Upper lobe of left lung (tissue), 6 donors: ENCODE measurements at regions not wholly inside any gene's neighbourhood (a gene's known extent, or its start where the extent isn't known, plus 50 kb on each side); places are given as distances from the start of the nearest gene placed in this dataset.
A peak's percentile ranks its signal among the peaks of the same experiment; 100 is the strongest.

ENCODE experiments used
- ATAC-seq, 2 donors: fragments of 200-7000 bp; cut with Tn5 transposase; one replicate each; pipeline ENCODE4 v1.9.1; 2022; ENCODE audit warnings: mild to moderate bottlenecking in 2 of 2, moderate library complexity in 2 of 2; ENCODE audit not compliant: low FRiP score in 2 of 2
- DNase-seq, 2 donors: peaks; one replicate each; pipeline ENCODE4 v3.0.0-alpha.2; 2019 to 2020
- H3K27ac ChIP-seq, 4 donors: fragments of 200-600 bp; sonication (generic); one replicate each; pipeline ENCODE4 v1.5.1; 2016 to 2019
- H3K27me3 ChIP-seq, 4 donors: fragments of 200-600 bp; sonication (generic); one replicate each; pipeline ENCODE4 v1.5.1; 2017 to 2019
- H3K36me3 ChIP-seq, 4 donors: fragments of 200-600 bp; sonication (generic); one replicate each; pipeline ENCODE4 v1.5.1; 2016 to 2019
- H3K4me1 ChIP-seq, 4 donors: fragments of 200-600 bp; sonication (generic); one replicate each; pipeline ENCODE4 v1.5.1; 2018 to 2019
- H3K4me3 ChIP-seq, 4 donors: fragments of 200-600 bp; sonication (generic); one replicate each; pipeline ENCODE4 v1.5.1; 2017 to 2019; ENCODE audit warnings: mild to moderate bottlenecking in 2 of 4, moderate library complexity in 1 of 4
- H3K9me3 ChIP-seq, 4 donors: fragments of 200-600 bp; sonication (generic); one replicate each; pipeline ENCODE4 v1.5.1; 2018 to 2019
- EP300 ChIP-seq, 4 donors: sonication (generic); formaldehyde crosslinking; IDR thresholded peaks; one replicate each; pipeline ENCODE4 v1.5.1; 2017; ENCODE audit warnings: antibody characterized with exemption in 4 of 4, control low read depth in 2 of 4
- POLR2A ChIP-seq, 4 donors: fragments of 450-650 bp; IDR thresholded peaks; one replicate each; pipeline ENCODE4 v1.5.1; 2016 to 2017; ENCODE audit warnings: antibody characterized with exemption in 4 of 4, mild to moderate bottlenecking in 2 of 4
- POLR2AphosphoS5 ChIP-seq, 2 donors: sonication (generic); formaldehyde crosslinking; IDR thresholded peaks; one replicate each; pipeline ENCODE4 v1.5.1; 2017; ENCODE audit warnings: antibody characterized with exemption in 2 of 2
- WGBS, 2 donors: methylation state at CpG; one replicate each; pipeline ENCODE4 v1.1.5; 2017 to 2018; 5-methylcytosine and 5-hydroxymethylcytosine counted together
- TF ChIP-seq, protein P1 (sequence below), 6 experiments: fragments of 450-650 bp in 4 of 6; fragments of 200-600 bp in 2 of 6; sonication (generic) in 2 of 6; IDR thresholded peaks; one replicate each; pipeline ENCODE4 v1.5.1; 2016 to 2019; ENCODE audit warnings: antibody characterized with exemption in 6 of 6
- donor health status: DM: no; HTN: no; CAD: no; lungs with moderate emphysema.
- donor health status: DM: no; HTN: yes; CAD: no; lungs with severe emphysema.

DNA sequence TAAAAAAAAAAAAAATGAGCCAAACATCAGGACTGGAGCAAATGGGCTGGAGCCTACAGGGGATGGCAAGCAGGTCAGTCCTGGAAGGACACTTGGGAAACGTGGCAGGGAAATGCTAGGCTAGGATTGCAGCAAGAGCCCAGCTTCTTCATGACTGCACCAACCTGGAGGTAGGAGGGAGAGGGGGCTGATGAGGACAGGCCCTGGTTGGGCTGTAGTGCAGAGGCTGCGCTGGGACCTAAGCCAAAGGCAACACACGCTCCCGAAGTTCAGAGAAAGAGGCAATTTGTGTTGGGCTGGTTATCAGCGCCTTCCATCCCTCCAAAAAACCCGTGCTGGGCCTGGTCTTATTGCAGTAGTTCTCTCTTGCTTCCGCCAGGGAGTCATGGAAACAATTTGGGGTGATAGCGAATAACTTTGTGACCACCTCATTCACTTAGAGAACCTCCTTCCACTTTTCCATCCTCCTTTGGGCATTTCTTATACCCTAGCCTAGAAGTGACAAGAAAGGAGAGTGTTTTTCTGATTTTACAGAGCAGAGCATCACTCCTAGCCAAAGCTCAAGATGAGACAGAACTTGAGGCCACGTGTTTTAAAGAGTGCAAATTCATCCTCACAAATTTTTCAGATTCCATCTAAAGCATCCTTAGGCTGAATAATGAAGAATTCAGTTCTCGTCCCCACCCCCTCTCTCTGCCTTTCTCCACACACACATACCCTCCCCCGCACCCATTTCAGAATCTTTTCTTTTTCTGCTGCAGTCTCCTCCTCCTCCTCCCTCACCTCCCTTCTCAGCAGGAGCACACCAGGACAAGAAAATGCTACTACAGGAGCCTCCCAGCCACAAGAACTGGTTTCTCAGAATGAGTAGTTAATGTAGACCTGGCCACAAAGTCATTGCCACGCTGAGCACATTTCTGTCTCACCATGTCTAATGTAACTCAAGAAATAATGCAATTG is 61.3 kb upstream of the CALM2 start:
- Histone ChIP-seq H3K36me3 (no peaks in the 10 kb centered on the region), H3K27ac (no peak overlapping the region), H3K4me1 (no peaks in the 10 kb centered on the region), H3K9me3 (no peaks in the 10 kb centered on the region), H3K27me3 (no peaks in the 10 kb centered on the region), H3K4me3 (no peak overlapping the region)
- ATAC-seq: peak in 1 of 2 donors; percentile 35
- no peak for TF ChIP-seq POLR2AphosphoS5 (IDR thresholded peaks at IDR 0.05)
- no peak for DNase-seq
- 67 to 79% methylated on average over 12 of the region's 12 CpGs for WGBS, 2 donors

DNA sequence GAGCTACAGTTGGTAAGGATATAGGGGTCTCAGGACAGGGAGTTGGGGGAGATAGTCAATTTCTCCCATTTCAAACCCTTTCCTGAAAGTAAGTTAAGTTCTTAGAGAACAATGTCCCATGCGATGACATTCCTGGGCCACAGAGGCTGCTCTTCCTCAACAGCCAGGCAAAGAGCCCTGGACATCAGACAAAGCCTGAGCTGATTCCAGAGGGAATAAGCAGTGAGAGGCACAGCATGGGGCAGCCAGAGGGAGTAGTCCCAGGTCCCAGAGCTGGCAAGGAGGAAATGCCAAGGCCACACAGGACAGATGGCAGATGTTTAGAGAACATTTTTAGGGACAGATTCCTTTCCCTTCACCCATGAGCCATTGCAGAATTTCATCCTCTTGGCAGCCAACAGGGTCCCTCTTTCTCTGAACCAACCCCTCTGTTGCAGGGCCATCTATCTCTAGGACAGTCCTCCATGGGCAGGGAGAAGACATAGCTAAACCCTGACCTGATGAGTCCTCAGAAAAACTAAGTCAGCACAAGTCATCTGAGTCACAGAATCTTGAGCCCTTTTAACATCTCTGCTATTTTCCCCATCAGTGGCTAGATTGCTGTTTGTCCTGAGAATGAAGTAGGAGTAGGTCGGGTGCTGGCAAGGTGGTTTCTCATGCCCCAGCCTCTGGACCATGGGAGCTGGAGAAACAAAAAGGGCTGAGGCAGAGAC is 60.3 kb upstream of the CALM2 start:
- ATAC-seq (no peak), DNase-seq (no peak)
- TF ChIP-seq EP300 (IDR thresholded peaks at IDR 0.05): no peak
- TF ChIP-seq, protein P1, sequence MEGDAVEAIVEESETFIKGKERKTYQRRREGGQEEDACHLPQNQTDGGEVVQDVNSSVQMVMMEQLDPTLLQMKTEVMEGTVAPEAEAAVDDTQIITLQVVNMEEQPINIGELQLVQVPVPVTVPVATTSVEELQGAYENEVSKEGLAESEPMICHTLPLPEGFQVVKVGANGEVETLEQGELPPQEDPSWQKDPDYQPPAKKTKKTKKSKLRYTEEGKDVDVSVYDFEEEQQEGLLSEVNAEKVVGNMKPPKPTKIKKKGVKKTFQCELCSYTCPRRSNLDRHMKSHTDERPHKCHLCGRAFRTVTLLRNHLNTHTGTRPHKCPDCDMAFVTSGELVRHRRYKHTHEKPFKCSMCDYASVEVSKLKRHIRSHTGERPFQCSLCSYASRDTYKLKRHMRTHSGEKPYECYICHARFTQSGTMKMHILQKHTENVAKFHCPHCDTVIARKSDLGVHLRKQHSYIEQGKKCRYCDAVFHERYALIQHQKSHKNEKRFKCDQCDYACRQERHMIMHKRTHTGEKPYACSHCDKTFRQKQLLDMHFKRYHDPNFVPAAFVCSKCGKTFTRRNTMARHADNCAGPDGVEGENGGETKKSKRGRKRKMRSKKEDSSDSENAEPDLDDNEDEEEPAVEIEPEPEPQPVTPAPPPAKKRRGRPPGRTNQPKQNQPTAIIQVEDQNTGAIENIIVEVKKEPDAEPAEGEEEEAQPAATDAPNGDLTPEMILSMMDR (IDR thresholded peaks at IDR 0.05): no peak
- no peak for TF ChIP-seq POLR2AphosphoS5 (IDR thresholded peaks at IDR 0.05)
- no peak for TF ChIP-seq POLR2A (IDR thresholded peaks at IDR 0.05)
- WGBS, 2 donors: 92% methylated on average over 2 of the region's 2 CpGs
- Histone ChIP-seq H3K4me1 (no peaks in the 10 kb centered on the region), H3K4me3 (no peak overlapping the region), H3K9me3 (no peaks in the 10 kb centered on the region), H3K36me3 (no peaks in the 10 kb centered on the region), H3K27me3 (no peaks in the 10 kb centered on the region), H3K27ac (no peak overlapping the region)

DNA sequence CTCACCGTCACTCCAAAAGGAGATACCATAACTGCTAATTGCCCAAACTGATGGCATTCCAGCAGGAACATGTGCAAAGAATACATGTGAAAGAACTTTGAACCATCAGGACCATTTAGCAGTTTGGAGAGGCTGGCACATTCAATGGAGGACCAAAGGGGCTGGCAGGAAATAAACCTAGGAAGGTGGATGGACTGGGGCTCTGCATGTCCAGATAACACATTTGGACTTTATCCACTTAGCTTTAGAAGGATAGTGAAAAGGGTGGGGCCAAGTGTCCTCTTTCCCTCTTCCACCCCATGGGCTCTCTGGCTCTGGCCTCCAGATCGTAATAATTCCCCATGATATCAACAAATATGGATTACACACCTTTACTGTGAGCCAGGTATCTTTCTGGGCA is 58.8 kb upstream of the CALM2 start:
- WGBS, 2 donors: 94 to 95% methylated on average over 2 of the region's 2 CpGs

DNA sequence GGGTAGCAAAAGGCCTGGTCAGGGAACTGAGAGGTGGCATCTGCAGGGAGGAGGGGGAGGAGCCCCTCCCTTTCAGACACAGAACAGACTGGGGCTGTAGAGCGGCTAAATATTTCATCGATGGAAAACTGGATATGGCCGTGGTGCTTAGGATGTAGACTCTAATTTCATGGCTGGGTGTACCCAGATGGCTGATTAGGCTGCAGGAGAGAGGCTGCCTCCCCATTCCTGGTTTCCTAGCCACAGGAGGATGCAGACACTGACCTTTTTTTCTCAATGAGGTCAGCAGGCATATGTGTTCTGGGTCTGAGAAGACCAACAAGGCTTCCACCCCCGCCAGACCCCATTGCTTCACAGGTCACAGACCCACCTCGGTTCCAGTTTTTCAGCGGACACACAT is 58.1 kb upstream of the CALM2 start:
- Histone ChIP-seq H3K4me1 (no peaks in the 10 kb centered on the region), H3K27ac (no peak overlapping the region), H3K36me3 (no peaks in the 10 kb centered on the region), H3K4me3 (no peak overlapping the region), H3K9me3 (no peaks in the 10 kb centered on the region), H3K27me3 (no peaks in the 10 kb centered on the region)
- WGBS, 2 donors: 88 to 92% methylated on average over 6 of the region's 6 CpGs
- DNase-seq: no peak
- TF ChIP-seq POLR2AphosphoS5 (IDR thresholded peaks at IDR 0.05): no peak
- TF ChIP-seq, protein P1 (IDR thresholded peaks at IDR 0.05): no peak
- TF ChIP-seq POLR2A (IDR thresholded peaks at IDR 0.05): no peak
- no peak for TF ChIP-seq EP300 (IDR thresholded peaks at IDR 0.05)
- ATAC-seq: no peak

More for the DNA sequence above, 58.8 kb upstream of the CALM2 start:
- Histone ChIP-seq H3K27me3 (no peaks in the 10 kb centered on the region), H3K9me3 (no peaks in the 10 kb centered on the region), H3K4me1 (no peaks in the 10 kb centered on the region), H3K27ac (no peak overlapping the region), H3K4me3 (no peak overlapping the region), H3K36me3 (no peaks in the 10 kb centered on the region)
- ATAC-seq: no peak
- TF ChIP-seq POLR2AphosphoS5 (IDR thresholded peaks at IDR 0.05): no peak
- TF ChIP-seq POLR2A (IDR thresholded peaks at IDR 0.05): no peak
- TF ChIP-seq, protein P1 (IDR thresholded peaks at IDR 0.05): no peak
- TF ChIP-seq EP300 (IDR thresholded peaks at IDR 0.05): no peak
- no peak for DNase-seq

DNA sequence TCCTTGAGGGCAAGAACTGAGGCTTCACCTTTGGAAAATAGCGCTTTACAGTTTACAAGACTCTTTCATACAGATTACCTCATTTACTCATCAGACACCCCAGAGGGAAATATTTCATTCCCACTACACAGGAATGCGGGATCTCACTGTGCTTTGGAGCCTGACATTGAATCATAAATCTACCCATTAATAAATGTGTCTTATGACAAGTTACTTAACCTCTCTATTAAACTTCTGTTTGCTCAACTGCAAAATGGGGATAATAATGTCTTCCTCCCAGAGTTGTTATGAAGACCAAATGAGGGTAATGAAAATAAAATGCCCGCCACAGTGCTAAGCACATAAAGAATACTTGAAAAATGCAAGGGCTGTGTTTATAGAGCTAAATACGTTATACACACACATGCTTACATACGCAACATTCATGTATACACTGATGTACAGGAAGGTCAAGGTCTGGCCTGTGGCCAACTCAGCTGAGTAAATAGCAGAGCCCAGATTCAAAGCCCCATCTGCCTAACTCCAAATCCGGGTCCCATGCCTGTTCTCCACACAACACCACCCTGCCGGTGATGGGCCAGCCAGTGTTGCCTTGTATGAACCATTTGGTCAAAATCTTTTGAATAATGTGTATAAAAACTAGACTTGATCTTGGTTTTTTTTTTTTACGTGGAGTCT is 56.6 kb upstream of the CALM2 start:
- 80 to 81% methylated on average over 8 of the region's 8 CpGs for WGBS, 2 donors
- no peak for DNase-seq
- ATAC-seq: no peak

More for the DNA sequence above, 56.6 kb upstream of the CALM2 start:
- TF ChIP-seq POLR2A (IDR thresholded peaks at IDR 0.05) (no peak), POLR2AphosphoS5 (IDR thresholded peaks at IDR 0.05) (no peak), EP300 (IDR thresholded peaks at IDR 0.05) (no peak)
- TF ChIP-seq, protein P1 (IDR thresholded peaks at IDR 0.05): no peak
- Histone ChIP-seq H3K27ac (no peak overlapping the region), H3K36me3 (no peaks in the 10 kb centered on the region), H3K4me1 (no peaks in the 10 kb centered on the region), H3K4me3 (no peak overlapping the region), H3K27me3 (no peaks in the 10 kb centered on the region), H3K9me3 (no peaks in the 10 kb centered on the region)
